ENCODE measurements at regions not wholly inside any gene's neighbourhood (a gene's known extent, or its start where the extent isn't known, plus 50 kb on each side); places are given as distances from the start of the nearest gene placed in this dataset.

GRCh38 chr11:69359735-69360480 is 66.0 kb downstream of the MYEOV start:
- no peak for TF ChIP-seq POLR2A (IDR thresholded peaks at IDR 0.05)
- TF ChIP-seq, protein P1, sequence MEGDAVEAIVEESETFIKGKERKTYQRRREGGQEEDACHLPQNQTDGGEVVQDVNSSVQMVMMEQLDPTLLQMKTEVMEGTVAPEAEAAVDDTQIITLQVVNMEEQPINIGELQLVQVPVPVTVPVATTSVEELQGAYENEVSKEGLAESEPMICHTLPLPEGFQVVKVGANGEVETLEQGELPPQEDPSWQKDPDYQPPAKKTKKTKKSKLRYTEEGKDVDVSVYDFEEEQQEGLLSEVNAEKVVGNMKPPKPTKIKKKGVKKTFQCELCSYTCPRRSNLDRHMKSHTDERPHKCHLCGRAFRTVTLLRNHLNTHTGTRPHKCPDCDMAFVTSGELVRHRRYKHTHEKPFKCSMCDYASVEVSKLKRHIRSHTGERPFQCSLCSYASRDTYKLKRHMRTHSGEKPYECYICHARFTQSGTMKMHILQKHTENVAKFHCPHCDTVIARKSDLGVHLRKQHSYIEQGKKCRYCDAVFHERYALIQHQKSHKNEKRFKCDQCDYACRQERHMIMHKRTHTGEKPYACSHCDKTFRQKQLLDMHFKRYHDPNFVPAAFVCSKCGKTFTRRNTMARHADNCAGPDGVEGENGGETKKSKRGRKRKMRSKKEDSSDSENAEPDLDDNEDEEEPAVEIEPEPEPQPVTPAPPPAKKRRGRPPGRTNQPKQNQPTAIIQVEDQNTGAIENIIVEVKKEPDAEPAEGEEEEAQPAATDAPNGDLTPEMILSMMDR (IDR thresholded peaks at IDR 0.05), result no peak

All from lower leg skin (tissue), 3 donors.